ENCODE measurements at regions not wholly inside any gene's neighbourhood (a gene's known extent, or its start where the extent isn't known, plus 50 kb on each side); places are given as distances from the start of the nearest gene placed in this dataset.
"Not testable (repeated sequence)": the region's sequence is repeated elsewhere in the genome, so short reads cannot be mapped to it uniquely, and the experiment has no call there.

- H3K4me2 ChIP-seq (ENCODE audit: low read length), result no peak overlapping the region
- H4K8ac ChIP-seq (ENCODE audit: low read depth, low read length), result no peak overlapping the region
- no peak overlapping the region for H3K9ac ChIP-seq (ENCODE audit: low read length)
- peak overlapping the region; percentile 85 for H3K18ac ChIP-seq (ENCODE audit: low read length)
- no peak overlapping the region for H2BK120ac ChIP-seq (ENCODE audit: low read depth, low read length)
- WGBS (ENCODE audit: extremely low coverage, insufficient coverage, low lambda C conversion rate), result no CpG with 5 or more reads among the region's 12 CpGs
- no peaks in the 10 kb centered on the region for H3K36me3 ChIP-seq (ENCODE audit: control insufficient read depth, insufficient read depth, low read length)
- H3K27me3 ChIP-seq (ENCODE audit: insufficient read depth, low read length, poor library complexity), result no peaks in the 10 kb centered on the region
- H3K4ac ChIP-seq (ENCODE audit: low read depth, low read length), result peak overlapping the region; percentile 79
- H3K23ac ChIP-seq (ENCODE audit: low read length), result no peak overlapping the region
- no peak overlapping the region for H3K27ac ChIP-seq (ENCODE audit: low read depth, low read length)
- H3K4me3 ChIP-seq (ENCODE audit: low read length), result no peak overlapping the region
- H2BK15ac ChIP-seq (replicated peaks; ENCODE audit: low read depth), result peak overlapping the region; percentile 1
- H3K79me2 ChIP-seq (ENCODE audit: control insufficient read depth, insufficient read depth, low read length), result no peaks in the 10 kb centered on the region
- H4K5ac ChIP-seq (ENCODE audit: low read length), result no peak overlapping the region
- peaks cover 6% of the 10 kb centered on the region for H3K4me1 ChIP-seq (ENCODE audit: control insufficient read depth, low read depth, low read length)
- H3K79me1 ChIP-seq (ENCODE audit: low read length), result no peaks in the 10 kb centered on the region
- no peak overlapping the region for H2AK5ac ChIP-seq (ENCODE audit: low read length)
- no peak overlapping the region for H2BK5ac ChIP-seq (ENCODE audit: low read length)
- H3K56ac ChIP-seq (ENCODE audit: low read length), result no peak overlapping the region
- DNase-seq, result no peak
These were observed 85.0 kb upstream of the KIF5B start for GRCh38 chr10:32141018-32141807.

DNA sequence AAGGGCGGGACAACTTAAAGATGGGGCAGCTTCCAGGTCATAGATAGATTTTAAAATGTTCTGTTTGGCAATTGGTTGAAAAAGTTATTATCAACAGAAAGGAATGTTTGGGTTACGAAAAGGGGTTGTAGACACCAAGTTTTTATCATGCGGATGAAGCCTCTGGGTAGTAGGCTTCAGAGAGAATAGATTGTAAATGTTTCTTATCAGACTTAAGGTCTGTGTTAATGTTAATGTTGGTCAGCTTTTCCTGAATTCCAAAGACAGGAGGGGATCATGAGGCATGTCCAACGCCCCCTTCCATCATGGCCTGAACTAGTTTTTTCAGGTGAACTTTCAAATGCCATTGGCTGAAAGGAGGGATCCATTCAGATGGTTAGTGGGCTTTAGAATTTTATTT is 84.2 kb upstream of the KIF5B start:
- Histone ChIP-seq H3K23ac (ENCODE audit: low read length) (no peak overlapping the region), H3K9ac (ENCODE audit: low read length) (no peak overlapping the region), H3K79me1 (ENCODE audit: low read length) (no peaks in the 10 kb centered on the region), H3K27me3 (ENCODE audit: insufficient read depth, low read length, poor library complexity) (no peaks in the 10 kb centered on the region), H3K4ac (ENCODE audit: low read depth, low read length) (peak overlapping the region; percentile 79), H4K5ac (ENCODE audit: low read length) (no peak overlapping the region), H3K36me3 (ENCODE audit: control insufficient read depth, insufficient read depth, low read length) (no peaks in the 10 kb centered on the region), H3K4me3 (ENCODE audit: low read length) (no peak overlapping the region), H3K18ac (ENCODE audit: low read length) (peak overlapping the region; percentile 66), H3K79me2 (ENCODE audit: control insufficient read depth, insufficient read depth, low read length) (no peaks in the 10 kb centered on the region), H3K27ac (ENCODE audit: low read depth, low read length) (no peak overlapping the region), H2BK15ac (replicated peaks; ENCODE audit: low read depth) (peak overlapping the region; percentile 80), H3K56ac (ENCODE audit: low read length) (peak overlapping the region; percentile 4), H4K8ac (ENCODE audit: low read depth, low read length) (no peak overlapping the region), H3K4me1 (ENCODE audit: control insufficient read depth, low read depth, low read length) (peaks cover 6% of the 10 kb centered on the region), H2BK120ac (ENCODE audit: low read depth, low read length) (no peak overlapping the region), H2AK5ac (ENCODE audit: low read length) (no peak overlapping the region), H2BK5ac (ENCODE audit: low read length) (no peak overlapping the region), H3K4me2 (ENCODE audit: low read length) (no peak overlapping the region)
- WGBS (ENCODE audit: extremely low coverage, insufficient coverage, low lambda C conversion rate), result no CpG with 5 or more reads among the region's 4 CpGs
- DNase-seq, result peak; percentile 66

DNA sequence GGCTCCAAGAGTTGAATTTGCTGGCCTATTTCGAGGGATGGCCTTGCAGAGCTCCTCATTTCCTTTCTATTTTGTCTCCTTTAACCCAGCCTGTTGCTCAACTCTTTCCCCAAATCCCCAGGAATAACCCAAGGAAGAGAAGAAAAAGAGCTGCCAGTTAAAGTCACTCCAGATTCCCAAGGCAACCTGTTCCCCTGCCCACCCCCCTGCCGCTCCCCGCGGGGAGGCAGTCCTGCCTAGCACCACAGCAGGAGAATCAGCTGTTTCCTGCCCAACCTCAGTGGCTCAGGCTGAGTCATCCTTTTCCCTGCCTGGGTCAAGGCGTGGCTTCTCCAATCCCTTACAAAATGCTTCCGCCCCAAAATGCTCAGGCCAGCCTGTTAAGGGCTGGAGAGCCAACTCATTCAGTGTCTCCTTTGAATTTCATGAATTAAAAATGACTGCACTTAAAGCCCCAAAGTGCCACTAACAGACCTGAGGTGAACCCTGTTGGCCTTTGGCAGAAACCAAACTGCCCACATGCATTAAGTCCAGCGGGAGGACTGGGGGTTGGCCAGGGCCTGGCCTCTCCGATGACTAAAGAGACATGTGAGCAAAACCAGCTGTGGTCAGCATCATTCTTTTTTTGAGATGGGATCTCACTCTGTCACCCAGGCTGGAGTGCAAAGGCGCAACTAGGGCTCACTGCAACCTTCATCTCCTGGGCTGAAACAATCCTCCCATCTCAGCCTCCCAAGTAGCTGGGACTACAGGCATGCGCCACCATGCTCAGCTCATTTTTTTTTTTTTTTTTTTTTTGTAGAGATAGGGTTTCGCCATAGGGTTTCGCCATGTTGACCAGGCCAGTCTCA is 83.2 kb upstream of the KIF5B start:
- Histone ChIP-seq H3K27me3 (ENCODE audit: insufficient read depth, low read length, poor library complexity) (no peaks in the 10 kb centered on the region), H2BK5ac (ENCODE audit: low read length) (peak overlapping the region; percentile 97), H3K23ac (ENCODE audit: low read length) (no peak overlapping the region), H3K56ac (ENCODE audit: low read length) (peak overlapping the region; percentile 78), H3K18ac (ENCODE audit: low read length) (peak overlapping the region; percentile 97), H3K4ac (ENCODE audit: low read depth, low read length) (peak overlapping the region; percentile 81), H3K36me3 (ENCODE audit: control insufficient read depth, insufficient read depth, low read length) (no peaks in the 10 kb centered on the region), H3K27ac (ENCODE audit: low read depth, low read length) (peak overlapping the region; percentile 94), H4K5ac (ENCODE audit: low read length) (no peak overlapping the region), H2BK15ac (replicated peaks; ENCODE audit: low read depth) (peak overlapping the region; percentile 80), H3K4me1 (ENCODE audit: control insufficient read depth, low read depth, low read length) (peaks cover 6% of the 10 kb centered on the region), H3K4me3 (ENCODE audit: low read length) (no peak overlapping the region), H3K79me1 (ENCODE audit: low read length) (no peaks in the 10 kb centered on the region), H4K8ac (ENCODE audit: low read depth, low read length) (no peak overlapping the region), H2BK120ac (ENCODE audit: low read depth, low read length) (peak overlapping the region; percentile 96), H3K79me2 (ENCODE audit: control insufficient read depth, insufficient read depth, low read length) (no peaks in the 10 kb centered on the region), H3K9ac (ENCODE audit: low read length) (peak overlapping the region; percentile 32), H2AK5ac (ENCODE audit: low read length) (peak overlapping the region; percentile 45), H3K4me2 (ENCODE audit: low read length) (no peak overlapping the region)
- WGBS (ENCODE audit: extremely low coverage, insufficient coverage, low lambda C conversion rate), result no CpG with 5 or more reads among the region's 12 CpGs
- DNase-seq, result peak; percentile 99

GRCh38 chr10:32136927-32137326 is 80.7 kb upstream of the KIF5B start:
- not testable (repeated sequence) for DNase-seq; H4K8ac ChIP-seq (ENCODE audit: low read depth, low read length); H3K4me3 ChIP-seq (ENCODE audit: low read length); H3K36me3 ChIP-seq (ENCODE audit: control insufficient read depth, insufficient read depth, low read length); H3K4ac ChIP-seq (ENCODE audit: low read depth, low read length); H3K18ac ChIP-seq (ENCODE audit: low read length); H2BK120ac ChIP-seq (ENCODE audit: low read depth, low read length); H3K79me1 ChIP-seq (ENCODE audit: low read length); H3K79me2 ChIP-seq (ENCODE audit: control insufficient read depth, insufficient read depth, low read length); H2AK5ac ChIP-seq (ENCODE audit: low read length); H3K27me3 ChIP-seq (ENCODE audit: insufficient read depth, low read length, poor library complexity); H2BK5ac ChIP-seq (ENCODE audit: low read length); H3K27ac ChIP-seq (ENCODE audit: low read depth, low read length); H3K9ac ChIP-seq (ENCODE audit: low read length); H3K56ac ChIP-seq (ENCODE audit: low read length); H4K5ac ChIP-seq (ENCODE audit: low read length); H3K4me2 ChIP-seq (ENCODE audit: low read length); H2BK15ac ChIP-seq (replicated peaks; ENCODE audit: low read depth); H3K23ac ChIP-seq (ENCODE audit: low read length)
- WGBS (ENCODE audit: extremely low coverage, insufficient coverage, low lambda C conversion rate), result no CpG with 5 or more reads among the region's 7 CpGs
- H3K4me1 ChIP-seq (ENCODE audit: control insufficient read depth, low read depth, low read length), result peaks cover 14% of the 10 kb centered on the region

GRCh38 chr10:32135796-32136195 is 79.6 kb upstream of the KIF5B start:
- not testable (repeated sequence) for H2BK15ac ChIP-seq (replicated peaks; ENCODE audit: low read depth); H3K79me1 ChIP-seq (ENCODE audit: low read length); H3K27me3 ChIP-seq (ENCODE audit: insufficient read depth, low read length, poor library complexity); H3K9ac ChIP-seq (ENCODE audit: low read length); H4K8ac ChIP-seq (ENCODE audit: low read depth, low read length); H2BK5ac ChIP-seq (ENCODE audit: low read length); H3K23ac ChIP-seq (ENCODE audit: low read length); H3K18ac ChIP-seq (ENCODE audit: low read length); H3K79me2 ChIP-seq (ENCODE audit: control insufficient read depth, insufficient read depth, low read length); H3K27ac ChIP-seq (ENCODE audit: low read depth, low read length); H2BK120ac ChIP-seq (ENCODE audit: low read depth, low read length); H3K36me3 ChIP-seq (ENCODE audit: control insufficient read depth, insufficient read depth, low read length); H3K56ac ChIP-seq (ENCODE audit: low read length); H3K4me3 ChIP-seq (ENCODE audit: low read length); H2AK5ac ChIP-seq (ENCODE audit: low read length); H4K5ac ChIP-seq (ENCODE audit: low read length); H3K4me2 ChIP-seq (ENCODE audit: low read length); DNase-seq
- no CpG with 5 or more reads among the region's 5 CpGs for WGBS (ENCODE audit: extremely low coverage, insufficient coverage, low lambda C conversion rate)
- peak overlapping the region; percentile 92 for H3K4ac ChIP-seq (ENCODE audit: low read depth, low read length)
- peaks cover 20% of the 10 kb centered on the region for H3K4me1 ChIP-seq (ENCODE audit: control insufficient read depth, low read depth, low read length)
